ENCODE measurements at regions not wholly inside any gene's neighbourhood (a gene's known extent, or its start where the extent isn't known, plus 50 kb on each side); places are given as distances from the start of the nearest gene placed in this dataset.

DNA sequence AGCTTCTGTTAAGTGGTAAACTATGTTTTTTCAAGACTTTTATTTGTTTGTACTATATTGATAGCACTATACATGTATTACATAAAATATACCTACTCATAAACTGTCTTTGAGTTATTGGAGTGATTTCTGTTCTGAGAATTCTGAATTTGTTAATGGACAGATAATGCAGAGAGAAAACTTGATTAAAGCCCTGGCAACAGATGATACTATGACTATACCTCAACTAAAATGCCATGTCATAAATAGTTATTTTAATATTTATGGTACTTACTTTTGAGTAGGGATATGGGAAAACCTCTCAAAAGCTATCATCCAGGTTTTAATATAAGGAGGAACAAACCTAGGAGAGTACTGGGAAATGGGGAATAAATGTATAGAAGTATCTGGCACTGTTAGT lies 947.2 kb upstream of the ARRDC3 start:
- no peaks in the 10 kb centered on the region for H3K4me1 ChIP-seq (ENCODE audit: insufficient read depth)
- no peaks in the 10 kb centered on the region for H3K27me3 Mint-ChIP-seq (ENCODE audit: insufficient read depth, low read depth, poor library complexity)
- no peak overlapping the region for H3K4me3 ChIP-seq

GRCh38 chr5:92329759-92330158 lies 946.6 kb upstream of the ARRDC3 start:
- TF ChIP-seq, protein P1, sequence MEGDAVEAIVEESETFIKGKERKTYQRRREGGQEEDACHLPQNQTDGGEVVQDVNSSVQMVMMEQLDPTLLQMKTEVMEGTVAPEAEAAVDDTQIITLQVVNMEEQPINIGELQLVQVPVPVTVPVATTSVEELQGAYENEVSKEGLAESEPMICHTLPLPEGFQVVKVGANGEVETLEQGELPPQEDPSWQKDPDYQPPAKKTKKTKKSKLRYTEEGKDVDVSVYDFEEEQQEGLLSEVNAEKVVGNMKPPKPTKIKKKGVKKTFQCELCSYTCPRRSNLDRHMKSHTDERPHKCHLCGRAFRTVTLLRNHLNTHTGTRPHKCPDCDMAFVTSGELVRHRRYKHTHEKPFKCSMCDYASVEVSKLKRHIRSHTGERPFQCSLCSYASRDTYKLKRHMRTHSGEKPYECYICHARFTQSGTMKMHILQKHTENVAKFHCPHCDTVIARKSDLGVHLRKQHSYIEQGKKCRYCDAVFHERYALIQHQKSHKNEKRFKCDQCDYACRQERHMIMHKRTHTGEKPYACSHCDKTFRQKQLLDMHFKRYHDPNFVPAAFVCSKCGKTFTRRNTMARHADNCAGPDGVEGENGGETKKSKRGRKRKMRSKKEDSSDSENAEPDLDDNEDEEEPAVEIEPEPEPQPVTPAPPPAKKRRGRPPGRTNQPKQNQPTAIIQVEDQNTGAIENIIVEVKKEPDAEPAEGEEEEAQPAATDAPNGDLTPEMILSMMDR (conservative IDR thresholded peaks at IDR 0.05; ENCODE audit: low read depth in 2 of 2), result no peak
- TF ChIP-seq, protein P2, sequence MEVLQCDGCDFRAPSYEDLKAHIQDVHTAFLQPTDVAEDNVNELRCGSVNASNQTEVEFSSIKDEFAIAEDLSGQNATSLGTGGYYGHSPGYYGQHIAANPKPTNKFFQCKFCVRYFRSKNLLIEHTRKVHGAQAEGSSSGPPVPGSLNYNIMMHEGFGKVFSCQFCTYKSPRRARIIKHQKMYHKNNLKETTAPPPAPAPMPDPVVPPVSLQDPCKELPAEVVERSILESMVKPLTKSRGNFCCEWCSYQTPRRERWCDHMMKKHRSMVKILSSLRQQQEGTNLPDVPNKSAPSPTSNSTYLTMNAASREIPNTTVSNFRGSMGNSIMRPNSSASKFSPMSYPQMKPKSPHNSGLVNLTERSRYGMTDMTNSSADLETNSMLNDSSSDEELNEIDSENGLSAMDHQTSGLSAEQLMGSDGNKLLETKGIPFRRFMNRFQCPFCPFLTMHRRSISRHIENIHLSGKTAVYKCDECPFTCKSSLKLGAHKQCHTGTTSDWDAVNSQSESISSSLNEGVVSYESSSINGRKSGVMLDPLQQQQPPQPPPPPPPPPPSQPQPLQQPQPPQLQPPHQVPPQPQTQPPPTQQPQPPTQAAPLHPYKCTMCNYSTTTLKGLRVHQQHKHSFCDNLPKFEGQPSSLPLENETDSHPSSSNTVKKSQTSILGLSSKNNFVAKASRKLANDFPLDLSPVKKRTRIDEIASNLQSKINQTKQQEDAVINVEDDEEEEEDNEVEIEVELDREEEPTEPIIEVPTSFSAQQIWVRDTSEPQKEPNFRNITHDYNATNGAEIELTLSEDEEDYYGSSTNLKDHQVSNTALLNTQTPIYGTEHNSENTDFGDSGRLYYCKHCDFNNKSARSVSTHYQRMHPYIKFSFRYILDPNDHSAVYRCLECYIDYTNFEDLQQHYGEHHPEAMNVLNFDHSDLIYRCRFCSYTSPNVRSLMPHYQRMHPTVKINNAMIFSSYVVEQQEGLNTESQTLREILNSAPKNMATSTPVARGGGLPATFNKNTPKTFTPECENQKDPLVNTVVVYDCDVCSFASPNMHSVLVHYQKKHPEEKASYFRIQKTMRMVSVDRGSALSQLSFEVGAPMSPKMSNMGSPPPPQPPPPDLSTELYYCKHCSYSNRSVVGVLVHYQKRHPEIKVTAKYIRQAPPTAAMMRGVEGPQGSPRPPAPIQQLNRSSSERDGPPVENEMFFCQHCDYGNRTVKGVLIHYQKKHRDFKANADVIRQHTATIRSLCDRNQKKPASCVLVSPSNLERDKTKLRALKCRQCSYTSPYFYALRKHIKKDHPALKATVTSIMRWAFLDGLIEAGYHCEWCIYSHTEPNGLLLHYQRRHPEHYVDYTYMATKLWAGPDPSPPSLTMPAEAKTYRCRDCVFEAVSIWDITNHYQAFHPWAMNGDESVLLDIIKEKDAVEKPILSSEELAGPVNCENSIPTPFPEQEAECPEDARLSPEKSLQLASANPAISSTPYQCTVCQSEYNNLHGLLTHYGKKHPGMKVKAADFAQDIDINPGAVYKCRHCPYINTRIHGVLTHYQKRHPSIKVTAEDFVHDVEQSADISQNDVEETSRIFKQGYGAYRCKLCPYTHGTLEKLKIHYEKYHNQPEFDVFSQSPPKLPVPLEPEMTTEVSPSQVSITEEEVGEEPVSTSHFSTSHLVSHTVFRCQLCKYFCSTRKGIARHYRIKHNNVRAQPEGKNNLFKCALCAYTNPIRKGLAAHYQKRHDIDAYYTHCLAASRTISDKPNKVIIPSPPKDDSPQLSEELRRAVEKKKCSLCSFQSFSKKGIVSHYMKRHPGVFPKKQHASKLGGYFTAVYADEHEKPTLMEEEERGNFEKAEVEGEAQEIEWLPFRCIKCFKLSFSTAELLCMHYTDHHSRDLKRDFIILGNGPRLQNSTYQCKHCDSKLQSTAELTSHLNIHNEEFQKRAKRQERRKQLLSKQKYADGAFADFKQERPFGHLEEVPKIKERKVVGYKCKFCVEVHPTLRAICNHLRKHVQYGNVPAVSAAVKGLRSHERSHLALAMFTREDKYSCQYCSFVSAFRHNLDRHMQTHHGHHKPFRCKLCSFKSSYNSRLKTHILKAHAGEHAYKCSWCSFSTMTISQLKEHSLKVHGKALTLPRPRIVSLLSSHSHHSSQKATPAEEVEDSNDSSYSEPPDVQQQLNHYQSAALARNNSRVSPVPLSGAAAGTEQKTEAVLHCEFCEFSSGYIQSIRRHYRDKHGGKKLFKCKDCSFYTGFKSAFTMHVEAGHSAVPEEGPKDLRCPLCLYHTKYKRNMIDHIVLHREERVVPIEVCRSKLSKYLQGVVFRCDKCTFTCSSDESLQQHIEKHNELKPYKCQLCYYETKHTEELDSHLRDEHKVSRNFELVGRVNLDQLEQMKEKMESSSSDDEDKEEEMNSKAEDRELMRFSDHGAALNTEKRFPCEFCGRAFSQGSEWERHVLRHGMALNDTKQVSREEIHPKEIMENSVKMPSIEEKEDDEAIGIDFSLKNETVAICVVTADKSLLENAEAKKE (CRISPR knock-in tag; IDR thresholded peaks at IDR 0.05), result no peak
- TF ChIP-seq CREB1 (CRISPR knock-in tag; IDR thresholded peaks at IDR 0.05; ENCODE audit: low read depth) (no peak), NANOG (IDR thresholded peaks at IDR 0.05; ENCODE audit: borderline replicate concordance) (no peak), STAT1 (IDR thresholded peaks at IDR 0.05; ENCODE audit: unreplicated experiment) (no peak), ZNF114 (CRISPR knock-in tag; IDR thresholded peaks at IDR 0.05) (no peak)
- TF ChIP-seq, protein P3, sequence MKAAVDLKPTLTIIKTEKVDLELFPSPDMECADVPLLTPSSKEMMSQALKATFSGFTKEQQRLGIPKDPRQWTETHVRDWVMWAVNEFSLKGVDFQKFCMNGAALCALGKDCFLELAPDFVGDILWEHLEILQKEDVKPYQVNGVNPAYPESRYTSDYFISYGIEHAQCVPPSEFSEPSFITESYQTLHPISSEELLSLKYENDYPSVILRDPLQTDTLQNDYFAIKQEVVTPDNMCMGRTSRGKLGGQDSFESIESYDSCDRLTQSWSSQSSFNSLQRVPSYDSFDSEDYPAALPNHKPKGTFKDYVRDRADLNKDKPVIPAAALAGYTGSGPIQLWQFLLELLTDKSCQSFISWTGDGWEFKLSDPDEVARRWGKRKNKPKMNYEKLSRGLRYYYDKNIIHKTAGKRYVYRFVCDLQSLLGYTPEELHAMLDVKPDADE (IDR thresholded peaks at IDR 0.05), result no peak
- H3K9me2 ChIP-seq (ENCODE audit: insufficient read depth), result no peaks in the 10 kb centered on the region; the same call in 1 of the 2 replicates
- no peak overlapping the region for H2AFZ ChIP-seq
- no peak overlapping the region for H3K4me3 Mint-ChIP-seq
- ATAC-seq (no peak), DNase-seq (ENCODE audit: low spot score) (no peak)
- no peaks in the 10 kb centered on the region for H3K36me3 ChIP-seq (ENCODE audit: insufficient read depth)
- no peaks in the 10 kb centered on the region for H3K27me3 ChIP-seq (ENCODE audit: insufficient read depth)
- no peak overlapping the region for H3K4me2 ChIP-seq
- no peaks in the 10 kb centered on the region for H3K27me3 Mint-ChIP-seq (ENCODE audit: insufficient read depth, low read depth, poor library complexity)
- H4K20me1 ChIP-seq (replicated peaks; ENCODE audit: insufficient read depth), result no peaks in the 10 kb centered on the region
- H3K4me1 Mint-ChIP-seq, result no peaks in the 10 kb centered on the region
- no peaks in the 10 kb centered on the region for H3K79me2 ChIP-seq (replicated peaks; ENCODE audit: insufficient read depth)
- H3K27ac Mint-ChIP-seq, result no peak overlapping the region
- H3K9me3 Mint-ChIP-seq, result no peaks in the 10 kb centered on the region
- H3K27ac ChIP-seq (ENCODE audit: low read depth), result no peak overlapping the region
- H3K4me1 ChIP-seq (ENCODE audit: insufficient read depth), result no peaks in the 10 kb centered on the region
- no peaks in the 10 kb centered on the region for H3K36me3 Mint-ChIP-seq (ENCODE audit: low read depth)
- no peaks in the 10 kb centered on the region for H3F3A ChIP-seq (replicated peaks; ENCODE audit: low read depth)
- H3K4me3 ChIP-seq, result no peak overlapping the region

More for the DNA sequence above, 947.2 kb upstream of the ARRDC3 start:
- no peaks in the 10 kb centered on the region for H3K4me1 Mint-ChIP-seq
- TF ChIP-seq, protein P4, sequence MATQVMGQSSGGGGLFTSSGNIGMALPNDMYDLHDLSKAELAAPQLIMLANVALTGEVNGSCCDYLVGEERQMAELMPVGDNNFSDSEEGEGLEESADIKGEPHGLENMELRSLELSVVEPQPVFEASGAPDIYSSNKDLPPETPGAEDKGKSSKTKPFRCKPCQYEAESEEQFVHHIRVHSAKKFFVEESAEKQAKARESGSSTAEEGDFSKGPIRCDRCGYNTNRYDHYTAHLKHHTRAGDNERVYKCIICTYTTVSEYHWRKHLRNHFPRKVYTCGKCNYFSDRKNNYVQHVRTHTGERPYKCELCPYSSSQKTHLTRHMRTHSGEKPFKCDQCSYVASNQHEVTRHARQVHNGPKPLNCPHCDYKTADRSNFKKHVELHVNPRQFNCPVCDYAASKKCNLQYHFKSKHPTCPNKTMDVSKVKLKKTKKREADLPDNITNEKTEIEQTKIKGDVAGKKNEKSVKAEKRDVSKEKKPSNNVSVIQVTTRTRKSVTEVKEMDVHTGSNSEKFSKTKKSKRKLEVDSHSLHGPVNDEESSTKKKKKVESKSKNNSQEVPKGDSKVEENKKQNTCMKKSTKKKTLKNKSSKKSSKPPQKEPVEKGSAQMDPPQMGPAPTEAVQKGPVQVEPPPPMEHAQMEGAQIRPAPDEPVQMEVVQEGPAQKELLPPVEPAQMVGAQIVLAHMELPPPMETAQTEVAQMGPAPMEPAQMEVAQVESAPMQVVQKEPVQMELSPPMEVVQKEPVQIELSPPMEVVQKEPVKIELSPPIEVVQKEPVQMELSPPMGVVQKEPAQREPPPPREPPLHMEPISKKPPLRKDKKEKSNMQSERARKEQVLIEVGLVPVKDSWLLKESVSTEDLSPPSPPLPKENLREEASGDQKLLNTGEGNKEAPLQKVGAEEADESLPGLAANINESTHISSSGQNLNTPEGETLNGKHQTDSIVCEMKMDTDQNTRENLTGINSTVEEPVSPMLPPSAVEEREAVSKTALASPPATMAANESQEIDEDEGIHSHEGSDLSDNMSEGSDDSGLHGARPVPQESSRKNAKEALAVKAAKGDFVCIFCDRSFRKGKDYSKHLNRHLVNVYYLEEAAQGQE (IDR thresholded peaks at IDR 0.05; ENCODE audit: unreplicated experiment), result no peak
- no peak for TF ChIP-seq ZNF114 (CRISPR knock-in tag; IDR thresholded peaks at IDR 0.05)
- H3K27me3 ChIP-seq (ENCODE audit: insufficient read depth), result no peaks in the 10 kb centered on the region
- no peaks in the 10 kb centered on the region for H4K20me1 ChIP-seq (replicated peaks; ENCODE audit: insufficient read depth)
- no peak overlapping the region for H3K4me2 ChIP-seq
- H3K79me2 ChIP-seq (replicated peaks; ENCODE audit: insufficient read depth), result no peaks in the 10 kb centered on the region
- no peaks in the 10 kb centered on the region for H3K36me3 Mint-ChIP-seq (ENCODE audit: low read depth)
- H3K36me3 ChIP-seq (ENCODE audit: insufficient read depth), result no peaks in the 10 kb centered on the region
- no peak for ATAC-seq
- H2AFZ ChIP-seq, result no peak overlapping the region
- DNase-seq (ENCODE audit: low spot score), result no peak
- H3K9me2 ChIP-seq (ENCODE audit: insufficient read depth), result no peaks in the 10 kb centered on the region
- no peak overlapping the region for H3K27ac ChIP-seq (ENCODE audit: low read depth)
- no peaks in the 10 kb centered on the region for H3F3A ChIP-seq (replicated peaks; ENCODE audit: low read depth)
- no peak overlapping the region for H3K4me3 Mint-ChIP-seq
- no peaks in the 10 kb centered on the region for H3K9me3 Mint-ChIP-seq
- no peak overlapping the region for H3K27ac Mint-ChIP-seq

Measured in GM23338 (cell line).